Cardiac septum (tissue), 1 donor: ENCODE measurements at regions not wholly inside any gene's neighbourhood (a gene's known extent, or its start where the extent isn't known, plus 50 kb on each side); places are given as distances from the start of the nearest gene placed in this dataset.
"Not testable (repeated sequence)": the region's sequence is repeated elsewhere in the genome, so short reads cannot be mapped to it uniquely, and the experiment has no call there.

Experiments
- DNase-seq: peaks from one replicate; pipeline ENCODE4 v3.0.0-alpha.2; 2020; ENCODE audit warnings: low spot score
- intact Hi-C: fragments of 100-400 bp; cut with DNase I; formaldehyde crosslinking; loops from one replicate; pipeline ENCODE4 v1.14.0; 2022
- donor health status: DM: no; HTN: no; CAD: no.

- DNase-seq, intact Hi-C loops: not testable (repeated sequence)
Measured at GRCh38 chr13:18599791-18600211, 581.8 kb downstream of the TUBA3C start.

GRCh38 chr13:18598543-18598942 lies 583.1 kb downstream of the TUBA3C start:
- DNase-seq, intact Hi-C loops: not testable (repeated sequence)

GRCh38 chr13:18597940-18598339 lies 583.7 kb downstream of the TUBA3C start:
- DNase-seq, intact Hi-C loops: not testable (repeated sequence)

- intact Hi-C loops: not testable (repeated sequence)
Measured at GRCh38 chr13:18577103-18577502, 604.5 kb downstream of the TUBA3C start.

GRCh38 chr13:18567890-18568289 lies 613.7 kb downstream of the TUBA3C start:
- intact Hi-C loops, DNase-seq: not testable (repeated sequence)

More at GRCh38 chr13:18577103-18577502, 604.5 kb downstream of the TUBA3C start:
- not testable (repeated sequence) for DNase-seq
